ENCODE measurements at regions not wholly inside any gene's neighbourhood (a gene's known extent, or its start where the extent isn't known, plus 50 kb on each side); places are given as distances from the start of the nearest gene placed in this dataset.

DNA sequence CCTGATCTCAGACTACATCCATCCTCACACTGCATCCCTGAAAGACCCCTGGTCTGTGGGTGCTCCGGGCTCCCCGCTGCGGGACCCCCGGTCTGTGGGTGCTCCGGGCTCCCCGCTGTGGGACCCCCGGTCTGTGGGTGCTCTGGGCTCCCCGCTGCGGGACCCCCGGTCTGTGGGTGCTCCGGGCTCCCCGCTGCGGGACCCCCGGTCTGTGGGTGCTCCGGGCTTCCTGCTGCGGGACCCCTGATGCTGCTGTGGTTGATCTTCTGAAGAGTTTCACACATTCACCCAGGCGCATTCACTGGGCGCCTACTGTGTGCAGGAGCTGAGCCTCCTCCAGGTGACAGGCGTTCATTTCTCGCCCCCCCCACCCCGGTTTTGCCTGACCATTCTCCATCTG is 162.7 kb upstream of the SALL3 start:
- TF ChIP-seq, protein P1, sequence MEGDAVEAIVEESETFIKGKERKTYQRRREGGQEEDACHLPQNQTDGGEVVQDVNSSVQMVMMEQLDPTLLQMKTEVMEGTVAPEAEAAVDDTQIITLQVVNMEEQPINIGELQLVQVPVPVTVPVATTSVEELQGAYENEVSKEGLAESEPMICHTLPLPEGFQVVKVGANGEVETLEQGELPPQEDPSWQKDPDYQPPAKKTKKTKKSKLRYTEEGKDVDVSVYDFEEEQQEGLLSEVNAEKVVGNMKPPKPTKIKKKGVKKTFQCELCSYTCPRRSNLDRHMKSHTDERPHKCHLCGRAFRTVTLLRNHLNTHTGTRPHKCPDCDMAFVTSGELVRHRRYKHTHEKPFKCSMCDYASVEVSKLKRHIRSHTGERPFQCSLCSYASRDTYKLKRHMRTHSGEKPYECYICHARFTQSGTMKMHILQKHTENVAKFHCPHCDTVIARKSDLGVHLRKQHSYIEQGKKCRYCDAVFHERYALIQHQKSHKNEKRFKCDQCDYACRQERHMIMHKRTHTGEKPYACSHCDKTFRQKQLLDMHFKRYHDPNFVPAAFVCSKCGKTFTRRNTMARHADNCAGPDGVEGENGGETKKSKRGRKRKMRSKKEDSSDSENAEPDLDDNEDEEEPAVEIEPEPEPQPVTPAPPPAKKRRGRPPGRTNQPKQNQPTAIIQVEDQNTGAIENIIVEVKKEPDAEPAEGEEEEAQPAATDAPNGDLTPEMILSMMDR (IDR thresholded peaks at IDR 0.05; ENCODE audit: control insufficient read depth, insufficient read depth, low read depth, low read length, missing control alignments) = no peak
- no peak for DNase-seq (ENCODE audit: low read depth)
- H3K4me3 ChIP-seq (ENCODE audit: control insufficient read depth, low read depth, low read length) = no peak overlapping the region

DNA sequence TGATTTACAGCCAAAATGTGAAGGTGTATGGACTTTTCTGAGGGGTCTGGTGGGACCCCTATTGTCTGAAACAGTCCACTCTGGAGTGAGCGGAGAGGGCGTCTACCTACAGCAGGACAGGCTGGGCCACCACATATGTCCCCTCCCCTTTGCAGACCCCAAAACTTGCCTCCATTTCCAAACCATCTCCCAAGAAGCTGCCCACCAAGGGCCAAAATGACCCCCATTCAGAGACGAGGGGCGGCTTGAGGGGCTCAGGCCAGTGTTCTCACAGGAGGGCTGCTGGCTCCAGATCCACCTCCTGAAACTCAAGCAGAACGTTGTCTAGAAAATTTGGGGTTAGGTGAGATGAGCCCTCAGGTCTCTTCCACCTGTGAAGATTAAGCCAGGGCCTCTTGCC is 161.1 kb upstream of the SALL3 start:
- no peak overlapping the region for H3K4me3 ChIP-seq (ENCODE audit: control insufficient read depth, low read depth, low read length)
- DNase-seq (ENCODE audit: low read depth) = no peak
- TF ChIP-seq, protein P1 (IDR thresholded peaks at IDR 0.05; ENCODE audit: control insufficient read depth, insufficient read depth, low read depth, low read length, missing control alignments) = no peak

DNA sequence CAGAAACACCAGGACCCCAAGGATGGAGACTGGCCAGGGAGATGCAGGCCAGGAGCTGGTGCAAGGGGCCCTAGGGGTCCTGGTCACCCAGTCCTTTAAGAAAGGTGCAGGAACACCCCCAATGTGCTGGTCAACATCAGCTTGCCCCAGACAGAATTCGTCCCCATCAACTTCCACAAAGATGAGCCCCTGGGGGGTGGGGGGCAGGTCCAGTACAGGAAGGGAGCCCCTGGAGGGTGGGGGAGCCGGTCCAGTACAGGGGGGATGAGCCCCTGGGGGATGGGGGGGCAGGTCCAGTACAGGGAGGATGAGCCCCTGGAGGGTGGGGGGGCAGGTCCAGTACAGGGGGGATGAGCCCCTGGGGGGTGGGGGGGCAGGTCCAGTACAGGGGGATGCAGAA is 160.7 kb upstream of the SALL3 start:
- H3K4me3 ChIP-seq (ENCODE audit: control insufficient read depth, low read depth, low read length) = no peak overlapping the region
- no peak for DNase-seq (ENCODE audit: low read depth)
- TF ChIP-seq, protein P1 (IDR thresholded peaks at IDR 0.05; ENCODE audit: control insufficient read depth, insufficient read depth, low read depth, low read length, missing control alignments) = no peak

DNA sequence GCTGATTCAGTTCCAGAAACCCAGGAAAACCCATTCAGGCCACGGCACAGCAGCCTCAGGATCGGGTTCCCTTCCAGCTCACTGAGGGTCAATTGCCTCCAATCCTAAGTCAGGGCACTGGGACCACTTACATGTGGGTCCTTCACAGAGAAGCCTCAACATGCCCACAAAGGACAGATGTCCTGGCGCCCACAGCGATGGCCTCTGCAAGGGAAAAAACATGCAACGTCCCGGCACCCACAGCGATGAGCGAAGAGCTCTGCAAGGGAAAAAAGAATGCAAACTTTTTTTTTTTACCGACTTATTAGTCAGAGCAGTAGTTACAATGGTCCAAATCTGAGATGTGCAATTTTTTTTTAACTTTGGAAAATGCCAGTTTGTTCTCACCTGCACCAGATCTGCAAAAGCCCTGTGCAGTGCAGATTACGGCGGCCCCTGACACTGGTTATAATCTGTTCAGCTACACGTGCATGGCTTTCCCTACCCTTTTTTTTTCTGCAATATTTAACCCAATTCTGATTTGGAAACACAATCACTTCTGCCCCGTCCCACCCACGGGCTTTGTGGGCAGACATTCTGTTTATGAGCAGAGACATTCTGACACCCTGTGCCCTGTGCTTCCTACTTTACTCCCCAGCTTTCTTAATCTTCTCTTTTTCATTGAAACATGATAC is 159.3 kb upstream of the SALL3 start:
- TF ChIP-seq, protein P1 (IDR thresholded peaks at IDR 0.05; ENCODE audit: control insufficient read depth, insufficient read depth, low read depth, low read length, missing control alignments) = no peak

DNA sequence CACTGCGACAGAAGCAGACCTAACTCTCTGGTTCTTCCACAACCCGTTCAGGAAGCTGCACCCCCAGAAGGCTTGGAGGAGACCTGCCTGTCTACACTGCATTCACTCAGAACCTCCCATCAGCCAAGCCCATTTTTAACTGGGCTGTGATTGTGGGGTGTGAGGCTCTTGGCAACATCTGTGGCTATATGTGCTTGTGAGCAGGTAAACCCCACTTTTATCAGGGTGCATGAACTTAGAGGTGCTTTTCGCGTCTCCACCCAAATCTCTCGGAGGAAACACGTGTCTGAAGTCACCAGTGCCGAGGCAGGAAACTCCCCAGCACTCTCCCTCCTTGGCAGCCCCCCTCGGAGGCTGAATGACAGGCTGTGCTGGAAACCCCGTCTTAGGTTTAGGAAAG is 158.2 kb upstream of the SALL3 start:
- H3K4me3 ChIP-seq (ENCODE audit: control insufficient read depth, low read depth, low read length) = no peak overlapping the region
- TF ChIP-seq, protein P1 (IDR thresholded peaks at IDR 0.05; ENCODE audit: control insufficient read depth, insufficient read depth, low read depth, low read length, missing control alignments) = no peak
- DNase-seq (ENCODE audit: low read depth) = no peak

More for the DNA sequence above, 159.3 kb upstream of the SALL3 start:
- H3K4me3 ChIP-seq (ENCODE audit: control insufficient read depth, low read depth, low read length) = no peak overlapping the region
- DNase-seq (ENCODE audit: low read depth) = no peak

DNA sequence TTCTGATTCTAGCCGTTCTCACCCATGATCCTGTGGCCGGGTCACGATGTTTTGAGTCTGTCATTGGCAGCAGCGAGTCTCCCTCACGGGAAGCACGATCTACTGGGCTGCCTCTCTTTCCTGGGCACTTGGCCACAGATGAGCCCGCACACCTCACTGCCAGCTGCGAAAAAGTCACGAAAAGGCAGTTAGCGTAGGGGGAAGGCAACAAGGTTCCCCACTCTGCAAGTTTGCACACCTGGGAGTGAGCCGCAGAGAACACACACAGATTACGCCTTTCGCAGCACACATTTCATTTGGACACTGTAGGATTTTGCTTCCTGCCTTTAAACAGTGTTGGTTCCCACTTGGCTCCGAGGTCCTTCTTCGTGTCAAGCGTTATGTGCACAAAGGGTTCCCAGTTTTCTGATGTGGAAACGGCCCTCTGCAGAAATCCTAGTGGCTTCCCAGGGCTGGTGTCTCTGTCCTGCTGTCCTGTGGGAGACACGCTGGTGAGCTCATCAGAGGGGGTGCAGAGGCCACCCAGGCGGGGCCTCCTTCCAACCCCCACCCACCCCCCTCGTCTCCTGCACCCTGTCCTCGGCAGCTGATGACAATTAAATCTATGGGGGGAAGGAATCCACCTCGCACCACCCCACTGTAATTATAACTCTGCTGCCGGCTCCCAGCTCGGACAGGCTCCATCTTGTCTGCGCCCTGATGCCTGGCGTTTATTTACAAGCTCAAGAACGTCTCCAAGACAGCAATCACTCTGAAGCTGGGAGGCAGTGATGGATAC is 157.3 kb upstream of the SALL3 start:
- no peak overlapping the region for H3K4me3 ChIP-seq (ENCODE audit: control insufficient read depth, low read depth, low read length)
- TF ChIP-seq, protein P1 (IDR thresholded peaks at IDR 0.05; ENCODE audit: control insufficient read depth, insufficient read depth, low read depth, low read length, missing control alignments) = no peak
- no peak for DNase-seq (ENCODE audit: low read depth)

Data from AG09309 (cell line).